AG09319 (cell line): ENCODE measurements at regions not wholly inside any gene's neighbourhood (a gene's known extent, or its start where the extent isn't known, plus 50 kb on each side); places are given as distances from the start of the nearest gene placed in this dataset.
"Not testable (repeated sequence)": the region's sequence is repeated elsewhere in the genome, so short reads cannot be mapped to it uniquely, and the experiment has no call there.

ENCODE experiments used
- DNase-seq: peaks from one replicate; pipeline ENCODE4 v3.0.0-alpha.2; 2010; ENCODE audit warnings: low read depth; ENCODE audit errors: extremely low read depth
- TF ChIP-seq, protein P1 (sequence below): IDR thresholded peaks from 2 replicates; pipeline ENCODE4 v1.5.1; 2011; ENCODE audit warnings: low read depth, mild to moderate bottlenecking, inconsistent platforms, low read length, moderate library complexity

DNA sequence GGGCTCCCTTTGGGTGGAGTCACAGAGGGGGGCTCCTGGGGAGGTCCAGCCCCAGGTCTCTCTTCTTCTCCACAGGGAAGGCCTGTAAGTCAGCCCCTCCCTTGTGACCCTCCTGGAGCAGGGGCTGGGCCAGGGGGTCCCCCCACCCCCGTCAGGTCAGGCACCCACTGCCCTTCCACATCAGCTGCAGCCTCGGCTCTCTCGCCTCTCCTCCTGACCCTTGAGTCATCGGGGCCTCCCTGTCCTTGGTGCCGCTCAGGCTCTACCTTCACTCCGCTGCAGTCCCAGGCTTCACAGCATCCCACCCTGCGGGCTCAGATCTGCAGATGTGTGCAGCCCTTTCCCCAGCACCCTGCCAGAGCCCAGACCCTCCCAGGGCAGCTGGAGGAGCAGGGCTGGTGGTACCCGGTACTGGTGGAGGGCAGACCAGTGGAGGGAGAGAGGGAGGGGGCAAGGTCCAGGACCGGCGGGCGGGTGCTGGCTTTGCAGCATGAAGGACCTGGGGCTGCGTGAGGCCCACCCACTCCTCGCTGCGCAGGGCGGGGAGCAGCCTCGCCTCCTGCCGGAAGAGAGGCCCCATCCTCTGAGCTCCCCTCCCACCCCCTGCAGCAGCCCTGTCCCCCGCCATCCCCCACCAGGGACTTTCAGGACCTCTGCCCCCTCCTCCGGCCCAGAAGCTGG lies 117.1 kb downstream of the FAM53A start:
- DNase-seq: no peak
- TF ChIP-seq, protein P1, sequence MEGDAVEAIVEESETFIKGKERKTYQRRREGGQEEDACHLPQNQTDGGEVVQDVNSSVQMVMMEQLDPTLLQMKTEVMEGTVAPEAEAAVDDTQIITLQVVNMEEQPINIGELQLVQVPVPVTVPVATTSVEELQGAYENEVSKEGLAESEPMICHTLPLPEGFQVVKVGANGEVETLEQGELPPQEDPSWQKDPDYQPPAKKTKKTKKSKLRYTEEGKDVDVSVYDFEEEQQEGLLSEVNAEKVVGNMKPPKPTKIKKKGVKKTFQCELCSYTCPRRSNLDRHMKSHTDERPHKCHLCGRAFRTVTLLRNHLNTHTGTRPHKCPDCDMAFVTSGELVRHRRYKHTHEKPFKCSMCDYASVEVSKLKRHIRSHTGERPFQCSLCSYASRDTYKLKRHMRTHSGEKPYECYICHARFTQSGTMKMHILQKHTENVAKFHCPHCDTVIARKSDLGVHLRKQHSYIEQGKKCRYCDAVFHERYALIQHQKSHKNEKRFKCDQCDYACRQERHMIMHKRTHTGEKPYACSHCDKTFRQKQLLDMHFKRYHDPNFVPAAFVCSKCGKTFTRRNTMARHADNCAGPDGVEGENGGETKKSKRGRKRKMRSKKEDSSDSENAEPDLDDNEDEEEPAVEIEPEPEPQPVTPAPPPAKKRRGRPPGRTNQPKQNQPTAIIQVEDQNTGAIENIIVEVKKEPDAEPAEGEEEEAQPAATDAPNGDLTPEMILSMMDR: no peak

DNA sequence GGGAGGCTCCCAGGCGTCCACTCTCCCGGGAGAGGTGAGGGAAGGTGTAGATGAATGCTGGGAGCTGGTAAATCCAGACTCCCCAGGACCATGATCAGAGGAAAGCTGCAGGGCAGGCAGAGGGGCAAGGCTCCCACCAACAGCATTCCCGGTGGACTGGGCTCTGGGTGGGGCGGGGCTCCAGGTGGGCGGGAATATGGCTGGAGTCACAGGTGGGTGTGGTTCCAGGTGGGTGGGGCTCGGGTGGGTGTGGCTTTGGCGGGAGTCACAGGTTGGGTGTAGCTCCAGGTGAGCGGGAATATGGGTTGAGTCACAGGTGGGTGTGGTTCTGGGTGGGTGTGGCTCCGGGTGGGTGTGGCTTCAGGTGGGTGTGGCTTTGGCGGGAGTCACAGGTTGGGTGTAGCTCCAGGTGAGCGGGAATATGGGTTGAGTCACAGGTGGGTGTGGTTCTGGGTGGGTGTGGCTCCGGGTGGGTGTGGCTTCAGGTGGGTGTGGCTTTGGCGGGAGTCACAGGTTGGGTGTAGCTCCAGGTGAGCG lies 117.7 kb downstream of the FAM53A start:
- DNase-seq: not testable (repeated sequence)

DNA sequence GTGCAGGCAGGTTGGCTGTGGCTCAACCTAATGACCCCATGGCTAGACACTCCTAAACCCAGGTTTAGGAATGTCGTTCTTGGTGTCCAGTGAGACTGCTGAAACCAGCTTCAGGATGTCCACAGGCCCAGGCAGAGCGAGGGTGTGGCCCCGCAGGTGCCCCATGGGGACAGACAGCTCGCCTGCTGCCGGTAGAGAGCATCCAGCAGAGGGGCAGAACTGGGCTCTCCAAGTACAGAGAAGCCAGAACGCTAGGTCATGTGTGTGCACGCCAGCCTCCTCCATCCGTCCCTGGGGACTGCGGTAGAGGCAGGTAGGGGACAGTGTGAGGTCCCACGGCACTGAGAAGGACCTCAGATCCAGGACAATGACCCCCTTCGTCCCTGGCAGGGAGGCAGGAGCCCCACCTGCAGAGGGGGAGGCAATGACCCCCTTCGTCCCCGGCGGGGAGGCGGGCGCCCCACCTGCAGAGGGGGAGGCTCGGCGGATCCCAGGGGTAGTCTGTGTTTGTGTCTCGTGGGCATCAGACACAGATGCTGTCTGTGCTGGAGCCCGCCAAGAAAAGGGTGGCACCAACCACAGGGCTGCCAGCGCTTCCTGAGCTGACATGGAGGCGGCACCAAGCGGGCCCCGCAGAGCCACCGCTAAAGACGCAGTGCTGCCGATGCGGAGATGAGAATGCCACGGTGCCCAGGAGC lies 118.4 kb downstream of the FAM53A start:
- TF ChIP-seq, protein P1: no peak
- DNase-seq: no peak

DNA sequence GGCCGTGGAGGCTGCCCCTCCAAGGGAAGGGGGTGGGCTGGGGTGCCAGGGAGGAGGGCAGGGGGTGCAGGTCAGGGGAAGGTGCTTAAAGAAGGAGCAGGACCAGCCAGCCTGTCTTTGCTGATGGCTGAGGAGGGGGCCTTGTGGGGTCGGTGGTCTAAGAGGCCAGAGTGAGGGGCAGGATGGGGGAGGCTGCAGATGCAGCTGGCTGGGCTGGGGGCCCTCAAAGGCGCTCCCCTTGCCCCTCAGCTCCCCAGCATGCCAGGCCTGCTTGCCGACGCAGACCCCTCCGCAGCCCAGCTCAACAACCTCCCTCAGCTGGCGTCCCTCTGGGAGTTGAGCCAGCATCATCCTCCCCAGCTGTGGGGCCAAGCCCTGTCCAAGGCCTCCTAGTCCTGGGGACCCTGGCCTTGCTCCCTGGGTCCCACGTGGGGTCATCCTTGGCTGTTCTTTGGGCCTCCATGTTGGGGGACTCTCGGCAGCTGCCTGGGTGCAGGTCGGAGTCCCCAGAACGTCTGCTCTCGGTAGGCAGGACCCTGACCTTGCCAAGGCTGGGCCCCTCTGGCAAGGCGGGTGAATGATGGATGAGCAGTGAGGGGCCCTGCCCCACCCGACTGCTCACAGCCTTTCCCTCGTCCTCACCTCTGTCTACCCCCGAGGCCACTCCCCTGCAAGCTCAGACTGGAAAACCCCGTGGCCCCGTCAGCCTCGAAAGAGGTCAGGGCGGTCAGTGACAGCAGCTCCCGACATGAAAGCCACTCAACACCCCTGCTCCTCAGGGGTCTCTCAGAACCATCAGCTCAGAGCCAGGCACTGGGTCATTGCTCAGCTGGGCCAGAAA lies 119.4 kb downstream of the FAM53A start:
- TF ChIP-seq, protein P1: no peak
- DNase-seq: no peak

DNA sequence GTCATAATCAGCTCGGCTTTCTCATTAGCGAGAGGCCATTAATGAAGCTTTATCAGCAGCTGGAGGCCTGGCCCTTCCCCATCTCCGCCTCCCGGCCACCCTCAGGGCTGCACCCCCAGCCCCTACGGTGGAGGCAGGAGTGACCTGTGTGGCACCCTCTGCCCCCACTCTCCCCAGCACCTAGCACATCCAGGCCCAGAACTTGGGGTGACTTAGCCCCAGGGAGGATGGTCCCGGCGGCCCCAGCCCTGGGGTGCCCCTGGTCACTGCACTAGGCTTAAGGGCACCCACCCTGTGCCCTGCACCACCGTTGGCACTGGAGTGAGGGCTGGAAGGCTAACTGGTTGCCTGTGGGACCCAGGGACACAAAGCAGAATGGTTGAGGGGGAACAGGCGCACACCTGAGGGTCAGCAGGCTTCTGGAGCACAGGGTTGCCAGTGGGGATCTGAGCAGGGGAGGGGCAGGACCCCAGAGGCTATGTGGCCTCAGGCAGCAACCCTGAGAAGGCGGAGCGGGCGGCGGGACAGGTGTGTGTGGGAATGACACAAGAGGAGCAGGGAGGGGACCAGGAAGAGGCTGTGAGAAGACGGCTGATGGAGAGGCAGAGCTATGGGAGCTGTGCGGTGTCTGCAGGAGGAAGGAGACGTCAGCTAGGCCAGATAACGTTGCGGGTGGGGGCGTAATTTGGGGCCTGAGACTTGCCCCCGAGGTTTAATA lies 120.2 kb downstream of the FAM53A start:
- TF ChIP-seq, protein P1: no peak

DNA sequence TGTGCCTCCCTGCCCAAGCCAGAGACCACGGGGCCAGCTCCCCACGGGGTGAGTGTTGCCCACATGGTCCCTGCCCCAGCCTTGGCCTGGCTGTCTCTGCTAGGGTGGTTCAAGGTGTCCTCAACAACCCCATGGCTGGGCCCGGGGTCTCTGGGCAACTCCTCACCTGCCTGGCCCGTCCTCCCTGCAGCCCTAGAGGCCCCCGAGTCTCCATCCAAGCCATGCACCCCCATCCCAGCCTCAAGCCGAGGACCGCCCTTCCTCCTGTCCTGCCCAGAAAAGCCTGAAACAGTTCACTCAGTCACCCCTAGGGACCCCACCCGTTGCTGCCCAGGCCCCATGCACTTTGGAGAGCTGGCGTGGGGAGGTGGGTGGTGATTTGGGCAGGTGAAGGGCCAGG lies 120.9 kb downstream of the FAM53A start:
- TF ChIP-seq, protein P1: no peak
- no peak for DNase-seq

More for the DNA sequence above, 120.2 kb downstream of the FAM53A start:
- no peak for DNase-seq

DNA sequence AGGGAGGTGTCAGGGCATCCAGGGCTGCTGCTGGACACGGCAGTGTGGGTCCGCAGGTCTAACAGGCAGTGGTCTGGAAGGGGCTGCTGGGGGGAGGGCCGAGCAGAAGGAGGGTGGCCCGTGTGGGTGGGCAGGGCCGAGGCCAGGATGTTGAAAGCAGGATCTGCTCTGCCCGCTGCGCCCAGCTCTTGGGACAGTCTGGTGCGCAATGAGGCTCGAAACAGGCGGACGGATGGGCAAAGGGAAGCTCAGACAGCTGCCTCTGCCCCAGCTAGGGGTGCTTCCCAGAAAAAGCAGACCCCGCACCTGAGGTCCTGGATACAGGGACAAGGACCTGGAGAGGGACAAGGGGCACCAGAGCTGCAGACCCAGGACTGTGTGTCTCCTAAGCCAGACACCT lies 121.3 kb downstream of the FAM53A start:
- TF ChIP-seq, protein P1: no peak
- no peak for DNase-seq
